A549 (cell line): ENCODE measurements at regions not wholly inside any gene's neighbourhood (a gene's known extent, or its start where the extent isn't known, plus 50 kb on each side); places are given as distances from the start of the nearest gene placed in this dataset.

Source experiments
- ATAC-seq, 2 experiments: fragments of 200-7000 bp in 1 of 2; fragments of >200 bp in 1 of 2; cut with Nextera tagmentation in 1 of 2; cut with Tn5 transposase in 1 of 2; 3 replicates each; pipeline versions ENCODE4 v1.8.0 to v1.9.1; 2018 to 2020; ENCODE audit warnings: mild to moderate bottlenecking in 1 of 2, moderate library complexity in 1 of 2
- CTCF ChIA-PET: fragments of 300-600 bp; sonication (Branson Sonifier 250); formaldehyde crosslinking; extraction: SDS; loops from one replicate; lab custom pipeline; 2021; ENCODE audit warnings: antibody characterized with exemption, inconsistent platforms; lab: Yijun Ruan, JAX
- POLR2A ChIA-PET: fragments of 350-600 bp; formaldehyde crosslinking; extraction: SDS; loops from one replicate; lab custom pipeline; 2021; ENCODE audit warnings: antibody characterized with exemption, inconsistent platforms; lab: Yijun Ruan, JAX
- DNase-seq, 2 experiments: peaks; one replicate each; pipeline versions ENCODE4 v3.0.0 to v3.0.0-alpha.2; 2011 to 2016; ENCODE audit warnings: low read depth in 1 of 2, low spot score in 1 of 2
- FAIRE-seq: peaks from 2 replicates; lab custom pipeline; 2011; peaks lifted over from hg19 to GRCh38; lab: Jason Lieb, UNC
- H3K27ac ChIP-seq, 2 experiments: fragments of >200 bp; sonication (Bioruptor Twin); formaldehyde crosslinking; 3 replicates each; pipeline ENCODE4 v1.5.1; 2016 to 2017
- H3K4me1 ChIP-seq: fragments of >200 bp; sonication (Bioruptor Twin); formaldehyde crosslinking; 3 replicates; pipeline ENCODE4 v1.6.1; 2016
- H3K4me2 ChIP-seq: fragments of >200 bp; sonication (Bioruptor Twin); formaldehyde crosslinking; 3 replicates; pipeline ENCODE4 v1.6.1; 2016
- H3K4me3 ChIP-seq: fragments of >200 bp; sonication (Bioruptor Twin); formaldehyde crosslinking; 3 replicates; pipeline ENCODE4 v1.5.1; 2016
- H3K9me3 ChIP-seq: fragments of >200 bp; sonication (Bioruptor Twin); formaldehyde crosslinking; 3 replicates; pipeline ENCODE4 v1.6.1; 2016
- CBX2 ChIP-seq: fragments of 200-600 bp; sonication (generic); IDR thresholded peaks from 2 replicates; pipeline ENCODE4 v1.6.1; 2016; ENCODE audit warnings: low read depth, mild to moderate bottlenecking, borderline replicate concordance
- CEBPB ChIP-seq, 2 experiments: fragments of >200 bp in 1 of 2; sonication (Bioruptor Twin) in 1 of 2; formaldehyde crosslinking in 1 of 2; IDR thresholded peaks; 2 replicates each; pipeline ENCODE4 v1.6.1; 2012 to 2016
- EHF ChIP-seq: fragments of 250-450 bp; sonication (Bioruptor Pico); IDR thresholded peaks from 2 replicates; pipeline ENCODE4 v1.5.0; 2020; ENCODE audit warnings: mild to moderate bottlenecking
- FOSL2 ChIP-seq, 2 experiments: fragments of 450-650 bp in 1 of 2; fragments of >200 bp in 1 of 2; sonication (Bioruptor Twin) in 1 of 2; formaldehyde crosslinking; IDR thresholded peaks; 2 replicates each; pipeline versions ENCODE4 v1.5.0 to v1.6.1; 2016 to 2020; ENCODE audit warnings: mild to moderate bottlenecking in 1 of 2, moderate library complexity in 1 of 2
- FOXS1 ChIP-seq: fragments of 250-450 bp; sonication (Bioruptor Pico); IDR thresholded peaks from 2 replicates; pipeline ENCODE4 v1.5.0; 2020; ENCODE audit warnings: mild to moderate bottlenecking, moderate library complexity
- GATA3 ChIP-seq: IDR thresholded peaks from 2 replicates; pipeline ENCODE4 v1.6.1; 2012; ENCODE audit warnings: borderline replicate concordance
- HDAC2 ChIP-seq: fragments of 200-600 bp; sonication (generic); IDR thresholded peaks from 2 replicates; pipeline ENCODE4 v1.6.1; 2016
- KDM1A ChIP-seq: fragments of 200-600 bp; sonication (generic); IDR thresholded peaks from 2 replicates; pipeline ENCODE4 v1.6.1; 2016; ENCODE audit warnings: low read depth, mild to moderate bottlenecking
- KDM5A ChIP-seq: fragments of 200-600 bp; sonication (generic); IDR thresholded peaks from 2 replicates; pipeline ENCODE4 v1.6.1; 2016; ENCODE audit warnings: antibody characterized with exemption, mild to moderate bottlenecking
- NFE2L2 ChIP-seq: fragments of 150-350 bp; conservative IDR thresholded peaks from 2 replicates; pipeline ENCODE4 v1.6.1; 2014; ENCODE audit warnings: low read length
- NPAS2 ChIP-seq: fragments of 250-450 bp; sonication (Bioruptor Pico); IDR thresholded peaks from 2 replicates; pipeline ENCODE4 v1.8.0; 2022; ENCODE audit warnings: mild to moderate bottlenecking, moderate library complexity, borderline replicate concordance
- POLR2A ChIP-seq: IDR thresholded peaks from 2 replicates; pipeline ENCODE4 v1.6.1; 2012; ENCODE audit warnings: mild to moderate bottlenecking, low read length
- POLR2AphosphoS2 ChIP-seq: conservative IDR thresholded peaks from 2 replicates; pipeline ENCODE4 v1.6.1; 2012; ENCODE audit warnings: low read length, improper control_type of control experiment, inconsistent platforms
- RAD21 ChIP-seq, 2 experiments: fragments of >200 bp in 1 of 2; sonication (Bioruptor Twin) in 1 of 2; formaldehyde crosslinking in 1 of 2; IDR thresholded peaks in 1 of 2; conservative IDR thresholded peaks in 1 of 2; 2 replicates in 1 of 2; 3 replicates in 1 of 2; pipeline ENCODE4 v1.6.1; 2012 to 2018; ENCODE audit warnings: inconsistent platforms in 1 of 2
- RFX5 ChIP-seq: fragments of 450-650 bp; IDR thresholded peaks from 2 replicates; pipeline ENCODE4 v1.7.1; 2014; ENCODE audit warnings: antibody characterized with exemption, mild to moderate bottlenecking, moderate library complexity
- RNF2 ChIP-seq: fragments of 200-600 bp; sonication (generic); IDR thresholded peaks from 2 replicates; pipeline ENCODE4 v1.6.1; 2016; ENCODE audit warnings: low read depth, mild to moderate bottlenecking, antibody characterized with exemption, moderate library complexity, borderline replicate concordance
- WGBS: methylation state at CpG from one replicate; pipeline ENCODE4 v1.1.6; 2017; ENCODE audit errors: missing lambda C conversion rate; 5-methylcytosine and 5-hydroxymethylcytosine counted together
- TF ChIP-seq, protein P1 (sequence below): IDR thresholded peaks from 2 replicates; pipeline ENCODE4 v1.6.1; 2012; ENCODE audit warnings: low read depth, borderline replicate concordance
- TF ChIP-seq, protein P2 (sequence below): fragments of 250-450 bp; sonication (Bioruptor Pico); IDR thresholded peaks from 2 replicates; pipeline ENCODE4 v1.5.0; 2021; ENCODE audit warnings: mild to moderate bottlenecking, moderate library complexity, borderline replicate concordance

DNA sequence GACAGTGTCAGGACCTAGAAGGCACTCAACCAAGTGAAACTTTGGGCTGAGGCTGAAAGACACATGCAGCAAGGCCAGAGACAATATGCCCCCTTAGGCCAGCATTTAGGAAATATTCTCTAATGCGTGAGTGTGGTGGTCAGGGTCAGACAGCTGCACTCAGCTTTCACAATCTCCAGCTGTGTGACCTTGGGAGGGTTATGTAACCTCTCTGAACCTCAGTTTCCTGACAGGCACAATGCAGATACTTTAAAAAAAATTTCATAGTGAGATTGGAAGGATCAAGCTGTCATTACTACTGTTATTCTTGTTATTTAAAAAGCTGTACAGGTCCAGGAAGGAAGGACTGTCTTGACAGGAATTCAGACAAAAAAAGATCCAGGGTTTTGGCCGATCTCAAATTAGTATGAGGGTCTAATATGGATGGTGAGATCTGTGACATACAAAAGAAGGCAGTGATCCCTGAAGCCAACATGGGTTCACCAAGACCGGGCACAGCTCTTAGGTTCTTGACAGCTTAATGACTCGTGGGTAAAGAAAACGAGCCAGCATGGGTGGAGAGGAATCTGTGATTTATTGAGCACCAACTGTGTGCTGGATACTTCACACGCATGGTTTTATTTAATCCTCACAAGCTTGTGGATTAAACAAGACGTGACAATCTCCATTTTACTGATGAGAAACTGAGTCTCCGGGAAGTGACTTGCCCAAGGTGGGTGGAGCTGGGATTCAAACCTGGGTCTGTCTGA is 54.6 kb upstream of the POU3F1 start:
- Histone ChIP-seq H3K4me2 (no peak overlapping the region), H3K9me3 (no peaks in the 10 kb centered on the region), H3K4me1 (no peaks in the 10 kb centered on the region), H3K4me3 (no peak overlapping the region), H3K27ac (no peak overlapping the region)
- 39% methylated on average over 7 of the region's 8 CpGs for WGBS
- ChIA-PET POLR2A (no interaction called here), CTCF (no interaction called here)
- FAIRE-seq (no peak), DNase-seq (no peak), ATAC-seq (no peak)
- TF ChIP-seq CBX2 (no peak), CEBPB (IDR thresholded peaks at IDR 0.05) (no peak), POLR2A (no peak), FOSL2 (IDR thresholded peaks at IDR 0.05) (no peak), FOSL2 (CRISPR knock-in tag; IDR thresholded peaks at IDR 0.05) (no peak), RAD21 (conservative IDR thresholded peaks at IDR 0.05 in 1 of 2, IDR thresholded peaks at IDR 0.05 in 1 of 2) (no peak), RNF2 (no peak), FOXS1 (CRISPR knock-in tag) (no peak), HDAC2 (no peak), NFE2L2 (no peak), RFX5 (no peak), GATA3 (no peak), EHF (no peak), KDM1A (no peak)
- TF ChIP-seq, protein P1, sequence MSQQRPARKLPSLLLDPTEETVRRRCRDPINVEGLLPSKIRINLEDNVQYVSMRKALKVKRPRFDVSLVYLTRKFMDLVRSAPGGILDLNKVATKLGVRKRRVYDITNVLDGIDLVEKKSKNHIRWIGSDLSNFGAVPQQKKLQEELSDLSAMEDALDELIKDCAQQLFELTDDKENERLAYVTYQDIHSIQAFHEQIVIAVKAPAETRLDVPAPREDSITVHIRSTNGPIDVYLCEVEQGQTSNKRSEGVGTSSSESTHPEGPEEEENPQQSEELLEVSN = no peak
- TF ChIP-seq, protein P2, sequence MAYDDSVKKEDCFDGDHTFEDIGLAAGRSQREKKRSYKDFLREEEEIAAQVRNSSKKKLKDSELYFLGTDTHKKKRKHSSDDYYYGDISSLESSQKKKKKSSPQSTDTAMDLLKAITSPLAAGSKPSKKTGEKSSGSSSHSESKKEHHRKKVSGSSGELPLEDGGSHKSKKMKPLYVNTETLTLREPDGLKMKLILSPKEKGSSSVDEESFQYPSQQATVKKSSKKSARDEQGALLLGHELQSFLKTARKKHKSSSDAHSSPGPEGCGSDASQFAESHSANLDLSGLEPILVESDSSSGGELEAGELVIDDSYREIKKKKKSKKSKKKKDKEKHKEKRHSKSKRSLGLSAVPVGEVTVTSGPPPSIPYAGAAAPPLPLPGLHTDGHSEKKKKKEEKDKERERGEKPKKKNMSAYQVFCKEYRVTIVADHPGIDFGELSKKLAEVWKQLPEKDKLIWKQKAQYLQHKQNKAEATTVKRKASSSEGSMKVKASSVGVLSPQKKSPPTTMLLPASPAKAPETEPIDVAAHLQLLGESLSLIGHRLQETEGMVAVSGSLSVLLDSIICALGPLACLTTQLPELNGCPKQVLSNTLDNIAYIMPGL (CRISPR knock-in tag) = no peak

DNA sequence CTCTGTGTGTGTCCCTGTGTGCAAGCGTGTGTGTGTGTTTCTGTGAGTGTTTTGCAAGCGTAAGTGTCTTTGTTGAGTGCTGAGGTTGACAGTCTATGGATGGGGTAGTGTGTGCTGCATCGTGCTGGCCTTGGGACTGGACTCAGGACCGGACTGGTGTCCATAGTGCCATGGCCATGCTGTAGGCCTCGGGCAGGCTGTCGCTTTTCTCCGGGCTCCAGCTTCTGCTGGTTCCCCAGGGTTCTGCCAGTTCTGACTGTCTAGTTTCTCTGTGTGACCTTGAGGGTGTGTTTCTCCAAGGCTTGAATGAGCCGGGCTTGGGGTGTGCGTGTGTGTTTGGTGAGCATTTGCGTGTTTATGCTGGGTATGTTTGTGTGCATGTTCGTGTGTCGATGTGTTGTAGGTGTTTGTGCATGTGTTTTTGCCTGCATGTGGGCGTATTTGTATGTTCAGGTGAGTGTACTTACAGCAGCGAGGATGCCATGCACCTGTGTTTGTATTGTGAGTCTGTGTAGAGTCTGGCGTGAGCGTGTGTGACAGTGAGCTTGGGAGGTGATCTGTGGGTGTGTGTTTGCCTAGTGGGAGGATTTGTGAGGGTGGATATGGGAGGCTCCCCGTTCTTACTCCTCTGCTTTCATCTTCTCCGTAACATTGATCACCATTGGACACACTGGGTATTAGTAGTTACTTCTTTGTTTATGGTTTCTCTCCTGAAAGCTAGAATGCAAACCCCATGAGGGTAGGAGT is 51.7 kb upstream of the POU3F1 start:
- no peak overlapping the region for H3K4me2 ChIP-seq
- ATAC-seq (no peak), DNase-seq (no peak), FAIRE-seq (no peak)
- no peak for TF ChIP-seq KDM5A
- TF ChIP-seq POLR2A = no peak
- no peak for TF ChIP-seq RNF2
- no peak for TF ChIP-seq POLR2AphosphoS2
- no peak for TF ChIP-seq NPAS2 (CRISPR knock-in tag)
- no peak for TF ChIP-seq FOSL2 (IDR thresholded peaks at IDR 0.05)
- TF ChIP-seq FOSL2 (CRISPR knock-in tag; IDR thresholded peaks at IDR 0.05) = no peak
- TF ChIP-seq, protein P2 (CRISPR knock-in tag) = no peak
- H3K4me3 ChIP-seq = no peak overlapping the region
- 55% methylated on average over 15 of the region's 18 CpGs for WGBS
- H3K9me3 ChIP-seq = no peaks in the 10 kb centered on the region
- ChIA-PET CTCF (no interaction called here), POLR2A (no interaction called here)
- no peak overlapping the region for H3K27ac ChIP-seq
- no peaks in the 10 kb centered on the region for H3K4me1 ChIP-seq
